Activated CD8-positive, alpha-beta memory T cell treated with anti-CD3 and anti-CD28 coated beads, Interleukin-2, amount 50 U/mL, for 24 hours (primary cell): ENCODE measurements at regions not wholly inside any gene's neighbourhood (a gene's known extent, or its start where the extent isn't known, plus 50 kb on each side); places are given as distances from the start of the nearest gene placed in this dataset.

ENCODE experiments used
- DNase-seq: peaks from one replicate; pipeline ENCODE4 v3.0.0-alpha.2; 2020; ENCODE audit errors: extremely low read depth

GRCh38 chr16:79659344-79659743 is 58.8 kb upstream of the MAF start:
- DNase-seq = no peak

DNA sequence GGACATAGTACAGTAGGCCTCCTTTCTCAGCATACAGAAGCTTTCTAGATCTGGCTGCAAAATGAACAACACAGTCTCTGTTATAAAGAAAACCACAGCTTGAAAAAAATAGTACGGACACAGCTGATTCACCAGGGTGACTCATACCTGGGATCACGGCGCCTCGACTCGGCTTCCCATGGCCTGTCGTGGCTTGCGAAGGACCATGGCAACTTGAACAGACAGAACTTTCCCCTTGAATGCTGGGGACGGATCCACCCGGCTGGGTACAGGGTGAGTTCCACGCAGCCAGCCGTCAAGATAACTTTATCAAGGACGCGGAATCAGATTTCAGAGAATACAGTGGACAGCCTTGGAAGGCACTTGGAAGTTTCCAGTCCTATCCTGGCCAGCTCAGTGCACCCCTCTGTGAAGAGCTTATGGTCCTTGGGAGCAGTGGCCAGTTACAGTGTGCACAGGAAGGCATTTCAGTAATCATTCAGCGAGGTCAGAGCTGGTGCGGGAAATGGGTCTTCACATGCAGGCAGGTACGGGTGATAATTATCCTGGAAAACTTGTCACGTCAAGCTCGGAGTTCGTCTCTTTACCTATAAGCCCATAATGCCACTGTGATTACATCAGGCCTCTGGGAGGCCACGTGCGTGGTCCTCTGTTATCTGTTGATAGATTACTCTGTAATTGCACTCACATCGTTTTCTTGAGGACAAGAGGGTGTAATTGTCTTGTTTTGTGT is 57.9 kb upstream of the MAF start:
- DNase-seq = no peak

GRCh38 chr16:79656553-79657115 is 56.1 kb upstream of the MAF start:
- DNase-seq = no peak

GRCh38 chr16:79653373-79653891 is 52.9 kb upstream of the MAF start:
- DNase-seq = no peak

DNA sequence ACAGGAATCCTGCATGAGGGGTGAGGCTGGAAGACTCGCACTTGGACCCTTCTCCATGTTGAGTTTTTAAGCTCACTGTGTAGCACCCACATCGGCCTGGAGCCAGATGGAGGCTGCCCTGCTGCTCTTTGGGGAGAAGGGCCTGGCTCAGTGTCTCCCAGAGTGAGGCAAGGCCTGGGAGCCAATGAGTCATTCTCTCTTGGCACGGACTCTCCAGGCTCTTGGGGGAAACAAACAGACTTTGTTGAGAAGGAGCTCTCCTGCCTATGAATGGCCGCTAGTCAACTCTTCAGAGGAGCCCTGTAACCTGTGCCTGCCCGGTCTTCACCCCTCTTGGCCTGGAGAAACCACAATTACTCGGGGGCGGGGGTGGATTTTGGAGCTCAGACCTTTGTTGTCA is 50.8 kb upstream of the MAF start:
- DNase-seq = no peak
